Activated CD4-positive, alpha-beta memory T cell treated with anti-CD3 and anti-CD28 coated beads, Interleukin-2, amount 10 ng/mL, durations not matched to agents 7 days and 5 days (primary cell): ENCODE measurements at regions not wholly inside any gene's neighbourhood (a gene's known extent, or its start where the extent isn't known, plus 50 kb on each side); places are given as distances from the start of the nearest gene placed in this dataset.

Experiments used
- CTCF ChIA-PET: fragments of 350-600 bp; sonication (Branson Sonifier 250); formaldehyde crosslinking; loops from one replicate; lab custom pipeline; 2021; ENCODE audit warnings: antibody characterized with exemption, inconsistent platforms; lab: Charles Lee
- POLR2A ChIA-PET: fragments of 350-600 bp; sonication (Branson Sonifier 250); formaldehyde crosslinking; loops from one replicate; lab custom pipeline; 2021; ENCODE audit warnings: antibody characterized with exemption; lab: Charles Lee
- DNase-seq: peaks from one replicate; pipeline ENCODE4 v3.0.0-alpha.2; 2020
- H3K27ac Mint-ChIP-seq: one replicate; pipeline ENCODE4 v1.8.0; 2021; ENCODE audit warnings: mild to moderate bottlenecking, mixed read lengths
- H3K27me3 Mint-ChIP-seq: one replicate; pipeline ENCODE4 v1.8.0; 2021; ENCODE audit warnings: mixed read lengths
- H3K36me3 Mint-ChIP-seq: one replicate; pipeline ENCODE4 v1.8.0; 2021; ENCODE audit warnings: low read depth, mixed read lengths
- H3K4me1 Mint-ChIP-seq: one replicate; pipeline ENCODE4 v1.8.0; 2021; ENCODE audit warnings: mixed read lengths
- H3K4me3 Mint-ChIP-seq: one replicate; pipeline ENCODE4 v1.8.0; 2021; ENCODE audit warnings: mild to moderate bottlenecking, mixed read lengths
- H3K9me3 Mint-ChIP-seq: one replicate; pipeline ENCODE4 v1.8.0; 2021; ENCODE audit warnings: mixed read lengths

- POLR2A ChIA-PET, result no interaction called here
- DNase-seq, result no peak
- Mint-ChIP-seq H3K36me3 (no peaks in the 10 kb centered on the region), H3K27ac (no peak overlapping the region), H3K9me3 (no peaks in the 10 kb centered on the region), H3K27me3 (no peaks in the 10 kb centered on the region), H3K4me1 (no peaks in the 10 kb centered on the region), H3K4me3 (no peak overlapping the region)
- CTCF ChIA-PET, result no interaction called here
Measured at GRCh38 chr1:57517587-57518374, 93.9 kb upstream of the DAB1 start.

- H3K36me3 Mint-ChIP-seq, result no peaks in the 10 kb centered on the region
- H3K9me3 Mint-ChIP-seq, result no peaks in the 10 kb centered on the region
- no peak for DNase-seq
- no peak overlapping the region for H3K4me3 Mint-ChIP-seq
- H3K27me3 Mint-ChIP-seq, result no peaks in the 10 kb centered on the region
- POLR2A ChIA-PET, result no interaction called here
- CTCF ChIA-PET, result no interaction called here
- H3K27ac Mint-ChIP-seq, result no peak overlapping the region
- H3K4me1 Mint-ChIP-seq, result no peaks in the 10 kb centered on the region
Measured at GRCh38 chr1:57512386-57512785, 88.5 kb upstream of the DAB1 start.

- no peaks in the 10 kb centered on the region for H3K4me1 Mint-ChIP-seq
- CTCF ChIA-PET, result no interaction called here
Measured at GRCh38 chr1:57506941-57507340, 83.1 kb upstream of the DAB1 start.

GRCh38 chr1:57503337-57503736 lies 79.5 kb upstream of the DAB1 start:
- Mint-ChIP-seq H3K27ac (no peak overlapping the region), H3K4me3 (no peak overlapping the region), H3K36me3 (no peaks in the 10 kb centered on the region), H3K9me3 (no peaks in the 10 kb centered on the region), H3K4me1 (no peaks in the 10 kb centered on the region), H3K27me3 (no peaks in the 10 kb centered on the region)
- CTCF ChIA-PET, result no interaction called here
- POLR2A ChIA-PET, result no interaction called here
- no peak for DNase-seq

More at GRCh38 chr1:57506941-57507340, 83.1 kb upstream of the DAB1 start:
- Mint-ChIP-seq H3K9me3 (no peaks in the 10 kb centered on the region), H3K36me3 (no peaks in the 10 kb centered on the region), H3K27me3 (no peaks in the 10 kb centered on the region), H3K4me3 (no peak overlapping the region), H3K27ac (no peak overlapping the region)
- POLR2A ChIA-PET, result no interaction called here
- no peak for DNase-seq

GRCh38 chr1:57500136-57500830 lies 76.4 kb upstream of the DAB1 start:
- DNase-seq, result no peak
- Mint-ChIP-seq H3K4me3 (no peak overlapping the region), H3K27ac (no peak overlapping the region), H3K27me3 (no peaks in the 10 kb centered on the region), H3K9me3 (no peaks in the 10 kb centered on the region), H3K36me3 (no peaks in the 10 kb centered on the region), H3K4me1 (no peaks in the 10 kb centered on the region)
- CTCF ChIA-PET, result no interaction called here
- POLR2A ChIA-PET, result no interaction called here

- Mint-ChIP-seq H3K9me3 (no peaks in the 10 kb centered on the region), H3K4me1 (no peaks in the 10 kb centered on the region), H3K27ac (no peak overlapping the region), H3K27me3 (no peaks in the 10 kb centered on the region), H3K4me3 (no peak overlapping the region), H3K36me3 (no peaks in the 10 kb centered on the region)
- CTCF ChIA-PET, result no interaction called here
- POLR2A ChIA-PET, result no interaction called here
- DNase-seq, result no peak
Measured at GRCh38 chr1:57494530-57495079, 70.7 kb upstream of the DAB1 start.

- H3K27me3 Mint-ChIP-seq, result no peaks in the 10 kb centered on the region
- H3K4me1 Mint-ChIP-seq, result no peaks in the 10 kb centered on the region
- ChIA-PET POLR2A (no interaction called here), CTCF (no interaction called here)
- no peaks in the 10 kb centered on the region for H3K36me3 Mint-ChIP-seq
- H3K9me3 Mint-ChIP-seq, result no peaks in the 10 kb centered on the region
- H3K27ac Mint-ChIP-seq, result no peak overlapping the region
- no peak for DNase-seq
- H3K4me3 Mint-ChIP-seq, result no peak overlapping the region
Measured at GRCh38 chr1:57492586-57493226, 68.8 kb upstream of the DAB1 start.

- no peak overlapping the region for H3K4me3 Mint-ChIP-seq
- H3K27ac Mint-ChIP-seq, result no peak overlapping the region
- H3K27me3 Mint-ChIP-seq, result no peaks in the 10 kb centered on the region
- no peaks in the 10 kb centered on the region for H3K9me3 Mint-ChIP-seq
- no peaks in the 10 kb centered on the region for H3K4me1 Mint-ChIP-seq
- CTCF ChIA-PET, result no interaction called here
- no peaks in the 10 kb centered on the region for H3K36me3 Mint-ChIP-seq
- no peak for DNase-seq
- POLR2A ChIA-PET, result no interaction called here
Measured at GRCh38 chr1:57489358-57490036, 65.6 kb upstream of the DAB1 start.

GRCh38 chr1:57485643-57486042 lies 61.8 kb upstream of the DAB1 start:
- DNase-seq, result no peak
- H3K27ac Mint-ChIP-seq, result no peak overlapping the region
- H3K36me3 Mint-ChIP-seq, result no peaks in the 10 kb centered on the region
- POLR2A ChIA-PET, result no interaction called here
- H3K4me1 Mint-ChIP-seq, result no peaks in the 10 kb centered on the region
- H3K4me3 Mint-ChIP-seq, result no peak overlapping the region
- H3K27me3 Mint-ChIP-seq, result no peaks in the 10 kb centered on the region
- H3K9me3 Mint-ChIP-seq, result no peaks in the 10 kb centered on the region
- CTCF ChIA-PET, result no interaction called here

- no peak overlapping the region for H3K4me3 Mint-ChIP-seq
- no peaks in the 10 kb centered on the region for H3K36me3 Mint-ChIP-seq
- H3K9me3 Mint-ChIP-seq, result no peaks in the 10 kb centered on the region
- no peak for DNase-seq
- H3K4me1 Mint-ChIP-seq, result no peaks in the 10 kb centered on the region
- H3K27ac Mint-ChIP-seq, result no peak overlapping the region
- ChIA-PET POLR2A (no interaction called here), CTCF (no interaction called here)
- no peaks in the 10 kb centered on the region for H3K27me3 Mint-ChIP-seq
Measured at GRCh38 chr1:57483954-57484353, 60.1 kb upstream of the DAB1 start.

GRCh38 chr1:57479471-57479870 lies 55.6 kb upstream of the DAB1 start:
- ChIA-PET CTCF (no interaction called here), POLR2A (no interaction called here)
- Mint-ChIP-seq H3K27me3 (no peaks in the 10 kb centered on the region), H3K4me1 (no peaks in the 10 kb centered on the region), H3K36me3 (no peaks in the 10 kb centered on the region), H3K27ac (no peak overlapping the region), H3K4me3 (no peak overlapping the region), H3K9me3 (no peaks in the 10 kb centered on the region)
- no peak for DNase-seq

- no peaks in the 10 kb centered on the region for H3K4me1 Mint-ChIP-seq
- ChIA-PET POLR2A (no interaction called here), CTCF (no interaction called here)
- no peaks in the 10 kb centered on the region for H3K27me3 Mint-ChIP-seq
- DNase-seq, result no peak
- no peaks in the 10 kb centered on the region for H3K9me3 Mint-ChIP-seq
- H3K27ac Mint-ChIP-seq, result no peak overlapping the region
- H3K36me3 Mint-ChIP-seq, result no peaks in the 10 kb centered on the region
- no peak overlapping the region for H3K4me3 Mint-ChIP-seq
Measured at GRCh38 chr1:57475366-57475765, 51.5 kb upstream of the DAB1 start.

GRCh38 chr1:57474137-57474750 lies 50.4 kb upstream of the DAB1 start:
- H3K9me3 Mint-ChIP-seq, result no peaks in the 10 kb centered on the region
- POLR2A ChIA-PET, result no interaction called here

More at GRCh38 chr1:57474137-57474750, 50.4 kb upstream of the DAB1 start:
- CTCF ChIA-PET, result no interaction called here
- H3K4me1 Mint-ChIP-seq, result no peaks in the 10 kb centered on the region
- no peak for DNase-seq
- no peaks in the 10 kb centered on the region for H3K36me3 Mint-ChIP-seq
- H3K4me3 Mint-ChIP-seq, result no peak overlapping the region
- no peak overlapping the region for H3K27ac Mint-ChIP-seq
- no peaks in the 10 kb centered on the region for H3K27me3 Mint-ChIP-seq
